ENCODE measurements at regions not wholly inside any gene's neighbourhood (a gene's known extent, or its start where the extent isn't known, plus 50 kb on each side); places are given as distances from the start of the nearest gene placed in this dataset.
"Not testable (repeated sequence)": the region's sequence is repeated elsewhere in the genome, so short reads cannot be mapped to it uniquely, and the experiment has no call there.

DNA sequence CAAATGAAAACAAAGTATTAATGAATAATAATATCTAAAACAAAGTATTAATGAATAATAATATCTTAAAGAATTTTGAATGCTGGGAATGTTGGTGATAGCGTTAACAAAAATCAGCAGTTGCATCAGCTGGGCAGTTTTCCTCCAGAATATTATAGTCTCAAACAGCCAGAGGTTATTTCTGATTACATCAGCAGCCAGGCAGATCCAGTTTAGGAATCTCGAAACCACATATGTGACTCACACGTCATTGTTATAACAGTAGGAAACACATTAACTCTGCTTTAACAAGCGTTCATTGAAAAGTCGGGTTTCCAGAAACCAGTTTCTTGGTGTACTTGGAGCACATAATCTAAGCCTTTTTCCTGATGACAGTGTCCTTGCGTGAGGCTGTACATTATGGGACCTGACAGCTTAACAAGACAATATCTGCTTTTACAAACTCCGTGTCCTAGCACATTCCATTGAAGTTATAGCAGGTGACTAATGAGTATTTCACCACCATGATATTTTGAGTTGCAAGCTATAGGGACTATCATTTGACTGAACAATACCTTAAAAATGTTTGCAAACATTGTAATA, 559.5 kb upstream of the KLF4 start:
- FAIRE-seq (no peak), DNase-seq (ENCODE audit: low spot score) (peak; percentile 71)

DNA sequence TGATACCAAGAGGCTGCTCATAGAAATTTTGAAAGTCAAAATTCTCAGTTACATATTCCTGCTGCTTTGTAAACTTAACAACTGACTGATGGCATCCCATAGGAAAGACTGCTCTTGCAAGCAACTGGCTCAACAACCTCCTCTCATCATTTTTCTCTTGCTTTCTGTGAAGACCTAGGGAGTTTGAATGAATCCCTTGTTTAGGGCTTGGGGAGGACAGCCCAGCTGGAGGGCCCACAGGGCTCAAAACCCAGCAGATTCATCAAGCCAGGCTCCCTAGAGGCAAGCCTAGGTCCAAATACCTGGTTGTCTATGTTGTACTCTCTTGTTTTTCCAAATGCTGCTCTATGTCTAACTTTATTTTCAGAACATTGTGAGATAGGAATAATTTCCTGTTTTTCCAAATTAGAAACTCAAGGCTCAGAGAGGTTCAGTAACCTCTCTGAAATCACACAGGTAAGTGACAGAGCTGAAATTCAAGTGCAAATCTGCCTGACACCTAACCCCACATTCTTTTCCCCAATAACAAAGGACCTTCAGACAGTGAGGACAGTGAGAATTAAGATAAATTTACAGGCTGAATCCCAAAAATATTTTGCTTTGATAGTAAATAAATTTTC, 558.9 kb upstream of the KLF4 start:
- DNase-seq (ENCODE audit: low spot score) (no peak), FAIRE-seq (no peak)

DNA sequence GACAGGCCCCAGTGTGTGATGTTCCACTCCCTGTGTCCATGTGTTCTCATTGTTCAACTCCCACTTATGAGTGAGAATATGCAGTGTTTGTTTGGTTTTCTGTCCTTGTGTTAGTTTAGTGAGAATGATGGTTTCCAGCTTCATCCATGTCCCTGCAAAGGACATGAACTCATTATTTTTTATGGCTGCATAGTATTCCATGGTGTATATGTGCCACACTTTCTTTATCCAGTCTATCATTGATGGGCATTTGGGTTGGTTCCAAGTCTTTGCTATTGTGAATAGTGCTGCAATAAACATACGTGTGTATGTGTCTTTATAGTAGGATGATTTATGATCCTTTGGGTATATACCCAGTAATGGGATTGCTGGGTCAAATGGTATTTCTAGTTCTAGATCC, 558.2 kb upstream of the KLF4 start:
- not testable (repeated sequence) for DNase-seq (ENCODE audit: low spot score); FAIRE-seq

DNA sequence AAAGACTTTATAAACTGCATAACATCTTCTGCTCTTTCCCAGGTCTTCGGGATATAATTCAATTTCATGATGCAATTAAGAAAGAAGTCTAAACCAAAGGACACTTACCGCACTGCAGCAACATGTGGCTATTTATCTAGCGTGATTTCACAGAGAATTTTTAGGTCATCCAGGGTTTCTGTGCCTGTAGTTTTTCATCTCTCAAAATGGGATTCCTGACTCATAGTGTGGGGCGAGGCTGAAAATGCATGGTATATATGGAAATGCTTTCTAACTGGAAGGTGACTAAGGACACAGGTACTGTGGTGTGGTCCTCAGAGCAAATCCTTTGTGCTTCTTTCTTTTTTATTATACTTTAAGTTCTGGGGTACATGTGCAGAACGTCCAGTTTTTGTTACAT, 557.7 kb upstream of the KLF4 start:
- no peak for DNase-seq (ENCODE audit: low spot score)
- no peak for FAIRE-seq

DNA sequence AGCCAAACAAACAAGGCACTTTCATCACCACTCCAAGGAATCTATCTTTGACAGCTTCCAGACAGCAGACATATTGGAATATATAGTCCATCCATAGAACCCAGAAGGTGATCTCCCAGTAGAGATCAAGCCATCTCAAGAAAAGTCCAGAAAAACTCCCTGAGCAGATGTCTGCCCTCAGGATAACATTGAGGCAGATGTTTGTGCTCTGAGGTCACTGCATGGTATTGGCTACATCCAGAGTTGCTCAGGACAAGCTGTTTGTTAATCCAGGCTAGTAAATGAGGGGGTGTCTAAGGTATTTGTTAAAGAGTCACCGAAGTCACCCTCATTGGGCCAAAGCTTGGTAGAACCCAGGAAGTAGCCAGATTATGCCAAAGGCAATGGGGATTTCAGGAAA, 556.3 kb upstream of the KLF4 start:
- FAIRE-seq, result no peak
- DNase-seq (ENCODE audit: low spot score), result no peak

DNA sequence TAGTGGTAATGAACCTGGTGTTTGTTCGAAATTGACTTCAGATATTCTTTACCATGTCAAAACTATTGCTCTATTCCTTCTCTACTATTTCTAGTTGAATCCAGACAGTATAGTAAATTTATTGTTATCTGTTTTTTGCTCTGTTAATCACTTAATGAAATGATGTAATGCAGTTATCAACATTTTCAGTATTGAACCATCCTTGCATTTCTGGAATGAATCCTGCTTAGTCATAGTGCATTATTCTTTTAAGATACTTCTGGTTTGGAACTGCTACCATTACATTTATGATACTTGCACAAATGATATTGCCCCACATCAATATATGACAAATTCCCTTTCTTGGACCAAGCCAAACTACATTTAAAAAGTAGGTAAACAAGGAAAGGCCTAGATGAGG, 554.0 kb upstream of the KLF4 start:
- DNase-seq (ENCODE audit: low spot score) (no peak), FAIRE-seq (no peak)

DNA sequence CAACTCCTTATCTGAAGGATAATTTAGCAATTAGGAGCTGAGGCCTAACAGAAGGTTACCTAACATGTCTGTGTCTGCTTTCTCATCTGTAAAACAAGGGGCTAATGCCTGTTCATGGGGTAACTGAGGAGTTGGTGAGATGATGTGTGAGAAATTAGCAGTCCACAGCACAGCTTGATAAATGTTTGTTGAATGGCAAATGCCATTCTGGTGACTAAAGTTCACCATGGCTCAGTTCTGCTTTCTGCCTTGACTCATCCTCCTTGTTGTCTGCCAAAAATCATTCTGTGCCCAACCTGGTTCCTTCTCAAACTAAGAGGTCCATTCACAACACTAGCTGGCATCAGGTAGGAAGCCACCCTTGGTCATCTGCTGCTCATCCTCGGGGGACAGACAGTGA, 552.0 kb upstream of the KLF4 start:
- DNase-seq (ENCODE audit: low spot score) (peak; percentile 55), FAIRE-seq (no peak)

DNA sequence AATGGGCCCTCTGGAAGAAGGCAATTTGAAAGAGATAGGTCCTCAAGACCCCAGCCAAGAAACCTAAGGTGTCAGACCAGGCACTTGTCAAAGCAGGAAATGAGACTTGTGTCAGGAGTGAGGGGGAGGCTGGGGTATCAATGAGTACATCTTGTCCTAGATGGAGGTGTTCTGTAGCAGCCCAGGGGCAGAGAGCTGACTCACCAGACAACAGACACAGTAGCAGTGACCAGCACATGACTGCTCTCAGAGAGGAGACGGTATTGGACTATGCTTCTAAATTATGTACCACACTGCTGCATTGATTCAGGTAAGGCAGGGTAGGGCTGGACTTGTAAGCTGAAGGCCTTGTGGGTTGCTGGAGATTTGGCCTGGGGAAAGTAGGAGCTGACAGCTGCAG, 551.2 kb upstream of the KLF4 start:
- DNase-seq (ENCODE audit: low spot score) (peak; percentile 47), FAIRE-seq (no peak)

DNA sequence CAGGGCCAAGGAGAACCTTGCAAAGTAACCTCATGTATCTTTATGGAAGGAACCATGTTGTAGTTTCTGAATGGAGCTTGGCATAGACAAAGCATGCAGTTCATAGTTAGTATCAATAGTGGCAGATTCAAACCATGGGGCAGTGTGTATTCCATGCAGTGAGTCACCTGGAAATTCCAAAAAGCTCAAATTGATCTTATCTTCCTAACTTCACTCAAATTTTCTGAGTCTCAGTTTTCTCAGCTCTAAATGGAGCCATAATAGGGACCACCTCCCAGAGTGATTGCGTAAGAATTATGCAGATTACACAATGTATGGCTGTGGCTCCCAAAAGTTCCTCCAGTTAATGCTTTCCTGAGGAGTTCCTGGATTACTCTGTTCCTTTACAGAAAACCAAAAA, 549.9 kb upstream of the KLF4 start:
- FAIRE-seq (no peak), DNase-seq (ENCODE audit: low spot score) (no peak)

DNA sequence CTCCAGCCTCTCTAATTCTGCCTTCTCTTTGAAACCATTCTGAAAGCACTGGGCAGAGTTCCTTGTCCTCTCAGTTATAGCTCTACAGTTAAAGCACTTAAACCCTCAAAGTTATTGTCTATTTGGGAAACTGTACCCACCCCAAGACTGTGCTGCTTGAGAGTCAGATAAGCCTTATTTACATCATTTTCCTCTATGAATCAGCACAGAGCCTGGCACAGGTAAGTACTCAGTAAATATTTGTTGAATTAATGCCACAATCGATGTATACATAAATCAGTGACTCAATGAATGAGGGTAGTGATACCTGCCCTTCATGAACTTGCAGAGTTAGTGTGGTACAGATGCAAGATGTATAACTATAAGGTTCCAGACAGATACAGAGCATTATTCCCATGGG, 549.4 kb upstream of the KLF4 start:
- DNase-seq (ENCODE audit: low spot score) (no peak), FAIRE-seq (no peak)

DNA sequence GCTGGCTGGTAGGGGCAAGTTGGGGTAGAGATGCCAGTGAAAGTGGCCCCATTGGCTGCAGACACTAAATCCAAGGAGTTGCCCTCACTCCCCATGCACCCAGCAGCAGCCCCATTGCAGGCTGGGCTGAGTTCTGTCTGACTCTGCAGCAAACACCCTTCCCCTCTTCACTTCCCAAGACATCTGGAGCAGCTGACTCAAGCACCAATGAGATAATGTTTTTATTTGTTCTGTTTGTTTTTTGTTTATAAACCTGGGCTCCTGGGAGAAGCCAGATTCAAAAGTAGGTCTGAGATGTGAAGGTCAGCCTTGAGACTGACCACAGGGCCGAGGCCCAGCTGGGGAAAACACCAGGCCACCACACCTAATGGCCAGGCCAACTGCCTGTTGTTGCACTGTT, 545.9 kb upstream of the KLF4 start:
- FAIRE-seq (no peak), DNase-seq (ENCODE audit: low spot score) (no peak)

DNA sequence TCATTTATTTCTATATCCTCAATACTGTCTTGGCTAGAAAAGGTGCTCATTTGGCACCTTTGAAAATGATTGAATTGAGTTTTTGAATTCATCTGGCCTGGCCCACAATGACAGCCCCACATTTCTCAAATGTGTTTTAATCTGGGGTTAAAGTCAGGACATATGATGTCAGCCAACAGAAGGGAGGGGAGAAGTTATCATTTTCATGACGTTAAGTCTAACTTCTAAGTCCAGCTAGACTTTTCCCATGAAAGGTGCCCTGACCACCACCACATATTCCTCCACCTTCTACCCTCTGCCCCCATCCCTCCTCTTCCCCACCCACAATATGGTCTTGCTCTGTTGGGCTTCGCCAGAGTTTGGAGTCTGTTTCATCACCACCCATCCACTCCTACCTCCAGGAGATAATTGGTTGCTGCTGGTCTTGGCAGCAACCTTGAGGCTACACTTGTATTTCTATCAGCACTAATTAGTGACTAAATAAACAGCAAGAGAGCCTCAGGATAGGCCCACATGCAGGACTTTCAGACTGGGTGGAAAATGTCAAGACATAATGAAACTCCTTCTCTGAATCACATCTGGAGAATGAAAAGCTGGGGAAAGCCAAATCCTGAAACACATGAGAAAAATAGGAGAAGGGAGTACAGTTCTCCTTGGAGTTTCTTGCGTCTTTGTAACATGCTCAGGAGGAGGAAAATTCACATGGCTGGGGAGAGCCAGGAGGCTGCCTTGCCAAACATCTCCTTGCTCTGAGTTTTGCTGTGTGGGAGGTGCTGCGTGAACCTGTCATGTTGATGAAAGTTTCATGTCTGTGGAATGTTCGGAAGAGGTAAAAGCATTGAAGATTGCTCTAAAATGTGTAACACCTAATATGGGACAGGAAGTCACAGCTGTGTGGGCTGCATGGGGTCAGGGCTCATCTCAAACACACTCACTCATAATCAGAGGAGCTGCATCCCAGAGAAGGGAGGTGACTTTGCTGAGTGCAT, 544.7 kb upstream of the KLF4 start:
- no peak for FAIRE-seq
- no peak for DNase-seq (ENCODE audit: low spot score)

DNA sequence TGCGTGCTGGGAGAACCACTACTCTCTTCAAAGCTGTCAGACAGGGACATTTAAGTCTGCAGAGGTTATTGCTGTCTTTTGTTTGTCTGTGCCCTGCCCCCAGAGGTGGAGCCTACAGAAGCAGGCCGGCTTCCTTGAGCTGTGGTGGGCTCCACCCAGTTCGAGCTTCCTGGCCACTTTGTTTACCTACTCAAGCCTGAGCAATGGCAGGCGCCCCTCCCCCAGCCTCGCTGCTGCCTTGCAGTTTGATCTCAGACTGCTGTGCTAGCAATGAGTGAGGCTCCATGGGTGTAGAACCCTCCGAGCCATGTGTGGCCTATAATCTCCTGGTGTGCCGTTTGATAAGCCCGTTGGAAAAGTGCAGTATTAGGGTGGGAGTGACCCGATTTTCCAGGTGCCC, 542.5 kb upstream of the KLF4 start:
- FAIRE-seq; DNase-seq (ENCODE audit: low spot score): not testable (repeated sequence)

DNA sequence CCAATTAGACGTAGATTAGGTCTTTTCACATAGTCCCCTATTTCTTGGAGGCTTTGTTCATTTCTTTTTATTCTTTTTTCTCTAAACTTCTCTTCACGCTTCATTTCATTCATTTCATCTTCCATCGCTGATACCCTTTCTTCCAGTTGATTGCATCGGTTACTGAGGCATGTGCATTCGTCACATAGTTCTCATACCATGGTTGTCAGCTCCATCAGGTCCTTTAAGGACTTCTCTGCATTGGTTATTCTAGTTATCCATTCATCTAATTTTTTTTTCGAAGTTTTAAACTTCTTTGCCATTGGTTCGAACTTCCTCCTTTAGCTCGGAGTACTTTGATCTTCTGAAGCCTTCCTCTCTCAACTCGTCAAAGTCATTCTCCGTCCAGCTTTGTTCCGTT, 541.7 kb upstream of the KLF4 start:
- not testable (repeated sequence) for FAIRE-seq; DNase-seq (ENCODE audit: low spot score)

DNA sequence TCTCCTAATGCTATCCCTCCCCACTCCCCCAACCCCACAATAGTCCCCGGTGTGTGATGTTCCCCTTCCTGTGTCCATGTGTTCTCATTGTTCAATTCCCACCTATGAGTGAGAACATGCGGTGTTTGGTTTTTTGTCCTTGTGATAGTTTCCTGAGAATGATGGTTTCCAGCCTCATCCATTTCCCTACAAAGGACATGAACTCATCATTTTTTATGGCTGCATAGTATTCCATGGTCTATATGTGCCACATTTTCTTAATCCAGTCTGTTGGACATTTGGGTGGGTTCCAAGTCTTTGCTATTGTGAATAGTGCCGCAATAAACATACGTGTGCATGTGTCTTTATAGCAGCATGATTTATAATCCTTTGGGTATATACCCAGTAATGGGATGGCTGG, 537.1 kb upstream of the KLF4 start:
- not testable (repeated sequence) for FAIRE-seq; DNase-seq (ENCODE audit: low spot score)

DNA sequence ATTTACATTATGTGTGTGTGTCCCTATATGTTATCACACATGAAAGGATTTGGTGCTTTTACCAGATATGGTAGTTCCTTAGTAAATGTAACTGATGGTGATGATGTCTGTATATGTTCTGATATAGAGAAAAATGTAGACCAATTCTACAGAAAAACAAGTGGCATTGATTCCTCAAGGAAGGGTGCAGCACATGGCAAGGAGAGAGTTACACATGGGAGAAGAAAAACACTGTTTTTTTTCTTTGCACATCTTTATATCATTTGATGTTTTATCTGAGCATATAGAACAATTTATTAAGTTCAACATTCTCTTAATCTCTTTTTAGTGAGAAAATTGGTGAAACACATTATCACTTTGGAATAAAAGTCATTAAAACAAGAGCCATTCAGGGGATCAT, 535.0 kb upstream of the KLF4 start:
- FAIRE-seq, result no peak
- no peak for DNase-seq (ENCODE audit: low spot score)

DNA sequence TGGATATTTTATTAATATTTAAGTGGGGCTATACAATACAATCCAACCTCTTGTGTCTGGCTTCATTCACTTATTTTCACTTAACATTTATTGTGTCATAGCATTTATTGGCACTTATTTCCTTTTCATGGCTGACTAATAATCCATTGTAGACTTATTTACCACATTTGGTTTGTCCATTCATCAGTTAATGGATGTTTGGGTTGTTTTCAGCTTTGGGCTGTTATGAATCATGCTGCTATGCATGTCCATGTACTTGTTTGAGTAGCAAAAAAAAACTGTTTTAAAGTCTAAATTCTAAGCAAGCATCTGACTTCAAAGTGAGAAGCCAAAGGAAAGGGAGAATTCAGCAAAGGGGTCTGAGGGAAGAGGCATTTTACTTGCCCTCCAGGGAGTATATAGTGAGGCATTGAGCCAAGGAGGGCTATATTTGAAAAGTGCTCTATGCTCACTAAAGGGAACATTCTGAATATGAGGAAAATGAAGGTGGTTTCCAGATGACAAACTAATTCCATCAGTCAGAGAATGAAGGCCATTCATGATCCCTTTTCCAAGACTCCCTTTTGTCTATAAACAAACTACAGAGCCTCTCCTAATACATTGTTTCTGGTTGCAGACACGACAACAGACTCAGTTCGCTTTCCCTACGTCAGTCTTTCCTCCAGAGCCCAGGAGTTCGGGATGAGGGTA, 532.8 kb upstream of the KLF4 start:
- DNase-seq (ENCODE audit: low spot score) (no peak), FAIRE-seq (no peak)

DNA sequence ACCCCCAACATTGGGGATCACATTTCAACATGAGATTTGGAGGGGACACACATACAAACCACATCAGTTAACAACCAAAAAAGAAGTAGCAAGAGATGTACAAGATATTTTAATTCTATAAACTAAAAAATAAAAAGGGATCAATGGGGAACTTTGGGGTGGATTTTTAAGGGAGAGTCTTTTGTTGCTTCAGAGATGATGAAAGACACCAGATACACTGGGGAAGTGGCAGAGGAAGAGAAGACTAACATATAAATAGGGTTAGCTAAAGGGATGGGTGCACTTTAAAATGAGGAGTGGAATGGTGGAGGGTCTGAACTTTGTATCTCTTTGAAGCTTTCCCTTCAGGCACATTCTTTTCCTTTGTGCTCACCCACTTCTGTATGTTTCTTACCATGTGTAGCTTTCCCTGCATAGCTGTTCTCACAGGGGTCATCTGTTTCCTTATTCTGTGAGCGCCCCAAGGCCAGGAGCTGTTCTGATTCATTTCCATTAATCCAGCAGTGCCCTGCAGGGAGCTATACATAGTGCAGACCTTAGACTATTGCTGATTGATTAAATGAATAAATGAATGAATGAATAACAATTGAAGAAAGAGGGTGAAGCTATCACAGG, 531.6 kb upstream of the KLF4 start:
- no peak for FAIRE-seq
- no peak for DNase-seq (ENCODE audit: low spot score)

DNA sequence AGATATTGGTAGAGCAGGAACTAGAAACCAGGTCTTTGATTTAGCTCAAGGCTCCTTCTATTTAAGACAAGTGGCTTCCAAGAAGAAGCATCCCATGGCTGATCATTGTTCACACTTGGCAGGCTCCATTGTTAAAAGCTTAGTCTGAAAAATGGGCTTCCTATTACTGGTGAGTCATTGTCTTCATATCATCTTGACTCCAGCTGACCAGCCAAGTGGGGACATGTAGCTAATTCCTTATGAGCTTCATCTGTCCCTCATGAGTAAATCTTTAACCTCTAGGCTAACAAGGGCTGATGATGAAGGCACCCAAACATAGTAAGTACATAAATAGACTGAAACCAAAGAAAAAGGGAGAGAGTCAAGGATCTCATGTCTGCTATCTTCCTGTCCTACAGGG, 530.3 kb upstream of the KLF4 start:
- DNase-seq (ENCODE audit: low spot score) (no peak), FAIRE-seq (no peak)

DNA sequence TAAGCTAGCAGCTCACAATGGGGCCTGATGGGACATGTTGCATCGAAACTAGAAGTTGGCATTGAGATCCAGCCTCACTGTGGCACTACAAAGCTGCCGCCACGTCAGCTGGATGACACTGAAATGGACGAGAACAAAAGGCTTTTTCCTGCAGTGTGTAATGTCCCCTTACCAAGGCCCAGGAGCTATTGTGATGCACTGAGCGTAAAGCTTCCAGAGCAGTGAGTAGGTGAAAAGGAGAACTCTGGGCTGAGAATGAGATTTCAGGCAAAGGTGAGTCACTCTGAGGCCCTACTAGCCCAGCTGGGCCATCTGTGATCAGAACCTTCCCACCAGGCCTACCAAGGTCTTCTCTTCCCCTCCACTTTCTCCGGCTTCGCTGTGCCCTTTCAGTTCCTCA, 528.1 kb upstream of the KLF4 start:
- FAIRE-seq, result no peak

DNA sequence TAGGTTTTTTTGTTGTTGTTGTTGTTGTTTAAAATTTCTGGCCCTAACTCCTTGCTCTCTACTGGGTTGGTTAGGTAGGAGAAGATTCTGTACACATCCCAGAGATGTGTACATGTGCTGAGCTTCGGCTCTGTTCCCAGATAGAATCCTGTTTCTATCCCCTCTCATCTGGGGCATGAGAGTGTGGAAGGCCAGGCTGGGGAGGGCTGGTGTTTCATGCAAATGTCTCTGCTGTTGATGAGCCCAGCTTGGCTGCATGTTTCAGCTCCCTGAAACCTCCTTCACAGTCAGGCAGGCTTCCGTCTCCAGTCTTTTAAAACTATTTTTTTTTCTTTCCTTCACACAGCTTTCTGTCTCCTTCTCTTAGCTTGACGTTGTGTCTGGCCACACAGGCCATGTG, 526.9 kb upstream of the KLF4 start:
- FAIRE-seq (no peak), DNase-seq (ENCODE audit: low spot score) (no peak)

More for the DNA sequence above, 528.1 kb upstream of the KLF4 start:
- DNase-seq (ENCODE audit: low spot score), result no peak

Data from urothelium cell line (cell line).